Hematopoietic multipotent progenitor cell treated with erythropoietin and hydrocortisone succinate and interleukin-3 and kit ligand, for 8 days (in vitro differentiated cells): ENCODE measurements at regions not wholly inside any gene's neighbourhood (a gene's known extent, or its start where the extent isn't known, plus 50 kb on each side); places are given as distances from the start of the nearest gene placed in this dataset.
"Not testable (repeated sequence)": the region's sequence is repeated elsewhere in the genome, so short reads cannot be mapped to it uniquely, and the experiment has no call there.

Experiments
- DNase-seq: peaks from one replicate; pipeline ENCODE4 v3.0.0-alpha.2; 2015

DNA sequence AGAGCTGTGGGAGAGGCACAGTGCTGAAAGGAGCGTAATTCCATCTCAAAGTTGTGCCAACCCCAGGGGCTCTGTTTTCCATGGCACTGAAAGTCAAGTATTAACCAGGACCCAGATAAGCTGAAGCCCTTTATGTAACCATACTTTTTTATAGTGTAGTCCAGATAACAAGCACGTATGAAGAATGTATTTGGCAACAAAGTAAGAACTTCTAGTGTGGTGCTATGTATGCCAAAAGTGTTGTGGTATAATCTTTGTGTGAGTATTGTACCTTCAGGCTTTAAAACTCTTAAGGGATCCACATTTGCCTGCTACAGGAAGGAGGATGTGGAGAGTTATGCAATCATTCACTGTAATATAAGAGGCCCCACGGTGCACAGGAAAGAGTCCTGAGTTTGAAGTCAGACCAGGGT is 129.4 kb downstream of the IBTK start:
- DNase-seq, result no peak

DNA sequence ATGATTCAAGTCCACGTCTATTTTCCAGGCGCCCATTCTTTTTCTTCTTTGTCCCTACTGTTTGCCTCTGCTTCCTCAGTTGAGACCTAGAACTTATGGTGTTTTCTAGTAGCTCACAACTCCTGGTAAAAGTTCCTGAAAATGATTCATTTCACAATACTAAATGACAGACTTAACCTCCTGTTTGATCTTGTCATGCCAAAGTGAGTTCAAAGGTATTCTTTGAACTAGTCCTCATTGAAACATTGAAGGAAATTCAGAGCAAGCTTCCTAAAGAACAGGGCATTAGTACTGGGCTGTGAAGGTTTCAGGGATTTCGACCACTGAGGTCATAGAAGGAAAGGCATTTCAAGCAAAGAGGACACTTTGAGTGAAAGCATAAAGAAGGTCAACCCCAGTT is 132.8 kb downstream of the IBTK start:
- no peak for DNase-seq

DNA sequence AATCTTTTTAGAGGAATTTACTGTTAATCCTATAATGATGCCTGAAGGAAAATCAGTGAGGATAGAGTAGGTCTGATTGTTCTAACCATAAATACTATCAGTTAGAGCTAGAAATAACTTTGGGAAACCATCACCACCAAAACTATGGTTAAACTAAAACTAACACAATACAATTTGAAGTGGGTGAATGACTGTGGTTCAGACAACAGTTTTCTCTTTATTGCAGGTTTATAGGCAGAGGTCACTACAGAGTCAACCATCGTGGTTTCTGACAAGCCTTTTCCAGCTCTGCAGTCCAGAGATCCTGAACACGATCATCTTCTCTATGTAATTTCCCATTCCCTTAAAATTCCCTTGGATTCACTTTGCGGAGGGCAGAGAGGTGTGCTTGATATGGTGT is 134.3 kb downstream of the IBTK start:
- DNase-seq, result no peak

DNA sequence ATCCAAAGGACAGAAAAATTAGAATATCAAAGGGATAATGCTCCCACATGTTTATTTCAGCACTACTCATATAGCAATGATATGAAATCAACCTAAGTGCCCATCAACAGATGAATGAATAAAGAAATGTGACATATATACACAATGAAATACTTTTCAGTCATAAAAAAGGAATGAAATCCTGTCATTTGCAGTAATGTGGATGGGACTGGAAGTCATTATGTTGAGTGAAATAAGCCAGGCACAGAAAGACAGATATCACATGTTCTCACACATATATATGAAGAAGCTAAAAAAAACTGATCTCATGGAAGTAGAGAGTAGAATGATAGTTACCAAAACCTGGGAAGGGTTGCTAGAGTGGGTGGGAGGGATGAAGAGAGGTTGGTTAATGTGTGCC is 135.7 kb downstream of the IBTK start:
- DNase-seq, result no peak

DNA sequence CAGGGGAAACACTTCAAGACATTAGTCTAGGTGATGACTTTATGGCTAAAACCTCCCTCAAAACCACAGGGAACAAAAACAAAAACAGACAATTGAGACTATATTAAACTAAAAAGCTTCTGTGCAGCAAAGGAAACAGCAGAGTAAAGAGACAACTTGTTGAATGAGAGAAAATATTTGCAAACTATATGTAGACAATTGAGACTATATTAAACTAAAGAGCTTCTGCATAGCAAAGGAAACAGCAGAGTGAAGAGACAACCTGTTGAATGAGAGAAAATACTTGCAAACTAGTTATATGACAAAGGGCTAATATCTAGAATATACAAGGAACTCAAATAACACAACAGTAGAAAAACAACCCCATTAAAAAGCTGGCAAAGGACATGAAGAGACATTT is 136.4 kb downstream of the IBTK start:
- no peak for DNase-seq

DNA sequence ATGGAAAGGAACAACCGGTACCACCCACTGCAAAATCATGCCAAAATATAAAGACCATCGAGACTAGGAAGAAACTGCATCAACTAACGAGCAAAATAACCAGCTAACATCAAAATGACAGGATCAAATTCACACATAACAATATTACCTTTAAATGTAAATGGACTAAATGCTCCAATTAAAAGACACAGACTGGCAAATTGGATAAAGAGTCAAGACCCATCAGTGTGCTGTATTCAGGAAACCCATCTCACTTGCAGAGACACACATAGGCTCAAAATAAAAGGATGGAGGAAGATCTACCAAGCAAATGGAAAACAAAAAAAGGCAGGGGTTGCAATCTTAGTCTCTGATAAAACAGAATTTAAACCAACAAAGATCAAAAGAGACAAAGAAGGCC is 144.4 kb downstream of the IBTK start:
- not testable (repeated sequence) for DNase-seq

DNA sequence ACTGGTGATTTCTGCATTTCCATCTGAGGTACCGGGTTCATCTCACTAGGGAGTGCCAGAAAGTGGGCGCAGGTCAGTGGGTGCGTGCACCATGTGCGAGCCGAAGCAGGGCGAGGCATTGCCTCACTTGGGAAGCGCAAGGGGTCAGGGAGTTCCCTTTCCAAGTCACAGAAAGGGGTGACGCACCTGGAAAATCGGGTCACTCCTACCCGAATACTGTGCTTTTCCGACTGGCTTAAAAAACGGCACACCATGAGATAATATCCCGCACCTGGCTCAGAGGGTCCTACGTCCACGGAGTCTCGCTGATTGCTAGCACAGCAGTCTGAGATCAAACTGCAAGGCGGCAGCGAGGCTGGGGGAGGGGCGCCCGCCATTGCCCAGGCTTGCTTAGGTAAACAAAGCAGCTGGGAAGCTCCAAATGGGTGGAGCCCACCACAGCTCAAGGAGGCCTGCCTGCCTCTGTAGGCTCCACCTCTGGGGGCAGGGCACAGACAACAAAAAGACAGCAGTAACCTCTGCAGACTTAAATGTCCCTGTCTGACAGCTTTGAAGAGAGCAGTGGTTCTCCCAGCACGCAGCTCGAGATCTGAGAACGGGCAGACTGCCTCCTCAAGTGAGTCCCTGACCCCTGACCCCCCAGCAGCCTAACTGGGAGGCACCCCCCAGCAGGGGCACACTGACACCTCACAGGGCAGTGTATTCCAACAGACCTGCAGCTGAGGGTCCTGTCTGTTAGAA is 146.0 kb downstream of the IBTK start:
- not testable (repeated sequence) for DNase-seq

DNA sequence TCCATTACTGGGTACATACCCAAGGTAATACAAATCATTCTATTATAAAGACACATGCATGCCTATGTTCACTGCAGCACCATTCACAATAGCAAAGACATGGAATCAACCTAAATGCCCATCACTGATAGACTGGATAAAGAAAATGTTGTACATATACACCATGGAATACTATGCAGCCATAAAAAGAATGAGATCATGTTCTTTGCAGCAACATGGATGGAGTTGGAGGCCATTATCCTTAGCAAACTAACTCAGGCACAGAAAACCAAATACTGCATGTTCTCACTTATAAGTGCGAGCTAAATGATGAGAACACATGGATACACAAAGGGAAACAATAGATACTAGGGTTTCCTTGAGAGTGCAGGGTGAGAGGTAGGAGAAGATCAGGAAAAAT is 146.8 kb downstream of the IBTK start:
- not testable (repeated sequence) for DNase-seq

DNA sequence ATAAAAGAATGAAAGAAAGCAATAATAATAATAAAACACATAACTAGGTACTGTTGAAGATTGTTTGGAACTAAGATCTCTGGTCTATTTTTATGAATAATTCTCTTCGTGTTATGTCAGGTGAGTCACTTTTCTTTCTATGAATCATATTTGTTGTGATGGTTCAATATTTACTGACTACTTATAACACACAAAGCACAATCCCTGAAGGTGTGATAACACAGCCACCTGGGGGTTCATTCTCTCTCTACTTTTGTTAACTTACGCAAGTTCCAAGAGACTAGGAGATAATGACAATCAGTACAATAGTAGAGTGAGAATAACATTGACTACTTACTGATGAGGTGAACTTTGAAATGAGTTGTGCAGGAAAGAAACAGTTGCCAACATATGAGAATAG is 149.9 kb downstream of the IBTK start:
- no peak for DNase-seq

DNA sequence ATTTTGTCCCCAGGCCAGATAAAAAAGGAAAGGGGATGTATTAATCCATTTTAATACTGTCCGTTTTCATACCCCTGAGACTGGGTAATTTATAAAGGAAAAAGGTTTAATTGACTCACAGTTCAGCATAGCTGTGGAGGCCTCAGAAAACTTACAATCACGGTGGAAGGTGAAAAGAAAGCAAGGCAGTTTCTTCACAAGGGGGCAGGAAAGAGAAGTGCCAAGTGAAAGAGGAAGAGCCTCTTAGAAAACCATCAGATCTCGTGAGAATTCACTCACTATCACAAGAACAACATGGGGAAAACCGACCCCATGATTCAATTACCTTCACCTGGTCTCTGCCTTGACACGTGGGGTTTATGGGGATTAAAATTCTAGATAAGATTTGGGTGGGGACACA is 152.5 kb downstream of the IBTK start:
- no peak for DNase-seq

DNA sequence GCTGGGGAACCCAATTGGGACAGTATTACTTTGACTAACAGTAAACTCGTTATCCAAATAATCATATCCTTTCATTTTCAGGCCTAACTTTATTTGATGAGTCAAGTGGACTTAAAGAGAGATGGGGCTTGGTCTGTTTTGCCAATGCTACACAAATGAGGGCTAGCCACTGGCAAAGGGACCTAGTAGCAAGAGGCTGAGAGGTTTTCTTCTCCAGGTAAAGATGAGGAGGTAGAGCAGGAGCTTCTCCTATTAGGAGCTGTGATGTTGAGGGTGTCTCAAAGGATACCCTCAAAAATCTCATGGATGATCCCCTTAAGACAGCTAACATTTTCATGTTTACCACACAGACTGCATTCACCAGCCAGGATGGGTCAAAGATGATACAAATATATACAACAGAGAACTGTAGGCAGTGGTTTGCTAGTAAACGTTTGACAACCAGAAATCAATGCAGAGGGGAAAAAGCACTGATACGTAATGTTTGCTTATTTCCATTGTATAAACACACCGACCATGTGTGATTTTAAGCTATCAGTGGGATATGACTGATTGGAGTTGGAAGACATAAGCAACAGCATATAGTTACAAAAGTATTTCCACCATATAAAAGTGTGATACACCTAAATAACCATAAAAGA is 153.3 kb downstream of the IBTK start:
- DNase-seq, result no peak

DNA sequence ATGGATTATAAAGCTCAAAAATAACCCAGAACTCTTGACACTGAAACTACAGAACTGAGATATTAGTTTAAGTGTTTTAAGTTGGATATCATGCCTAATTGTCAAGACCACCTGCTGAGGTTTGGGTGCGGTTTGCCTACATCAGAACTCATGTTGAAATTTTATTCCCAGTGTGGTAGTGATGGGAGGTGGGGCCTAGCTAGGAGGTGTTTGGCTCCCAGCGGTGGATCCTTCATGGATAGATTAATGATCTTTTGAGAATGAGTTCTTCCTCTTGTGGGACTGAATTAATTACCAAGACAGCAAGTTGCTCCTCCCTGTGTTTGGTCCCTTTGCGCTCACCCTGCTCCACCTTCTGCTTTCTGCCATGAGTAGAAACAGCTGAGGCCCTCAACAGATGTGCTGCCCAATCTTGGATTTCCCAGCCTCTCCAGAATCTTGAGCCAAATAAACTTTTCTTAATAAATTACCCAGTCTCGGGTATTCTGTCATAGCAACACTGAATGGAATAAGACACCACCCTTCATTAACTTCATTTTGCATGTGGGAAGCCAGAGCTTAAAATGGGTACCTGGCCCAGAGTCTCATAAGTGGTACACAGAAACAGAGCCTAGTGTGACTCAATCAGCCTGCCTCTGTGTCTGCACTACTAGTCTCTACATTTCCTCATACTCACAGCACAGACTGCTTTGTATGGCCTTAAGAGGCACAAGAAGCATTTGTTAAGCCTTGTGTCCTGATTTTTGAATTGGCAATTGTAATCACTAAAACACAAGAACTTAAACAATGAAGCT is 158.4 kb downstream of the IBTK start:
- no peak for DNase-seq

DNA sequence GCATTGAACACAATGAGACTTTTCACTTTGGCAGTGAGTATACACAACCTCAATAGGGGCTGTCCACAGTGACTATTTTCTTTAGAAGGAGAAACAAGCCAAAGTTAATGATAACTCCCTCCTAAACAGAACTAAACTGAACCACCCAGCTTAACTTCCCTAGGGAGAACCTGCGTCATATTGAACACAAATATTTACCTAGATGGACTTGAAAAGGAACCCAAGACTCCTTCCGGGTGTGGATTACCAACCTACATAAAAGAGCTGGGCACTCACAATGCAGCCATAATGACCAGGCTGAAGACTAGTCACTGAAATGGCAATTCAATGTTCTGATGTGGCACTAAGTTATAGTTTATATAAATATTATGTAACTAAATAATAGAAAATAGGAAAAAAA is 160.6 kb downstream of the IBTK start:
- no peak for DNase-seq

DNA sequence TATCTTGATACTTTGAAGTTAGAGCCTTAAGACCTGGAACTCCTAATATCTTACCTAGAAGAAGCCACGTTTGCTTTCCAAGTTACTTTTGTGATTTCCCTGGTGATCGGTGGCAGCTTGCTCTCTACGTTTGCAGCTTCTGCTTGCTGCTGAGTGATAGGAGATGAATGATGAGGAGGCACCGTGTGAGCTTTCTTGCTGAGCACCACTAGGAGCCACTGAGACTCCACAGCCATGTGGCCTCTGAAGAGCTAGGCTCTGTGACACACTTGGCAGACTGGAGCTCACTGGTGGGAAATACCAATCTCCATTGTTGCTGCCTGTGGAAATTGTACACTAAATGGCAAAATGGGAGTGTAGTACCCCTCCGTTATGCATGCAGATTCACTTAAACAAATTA is 161.8 kb downstream of the IBTK start:
- DNase-seq, result no peak

DNA sequence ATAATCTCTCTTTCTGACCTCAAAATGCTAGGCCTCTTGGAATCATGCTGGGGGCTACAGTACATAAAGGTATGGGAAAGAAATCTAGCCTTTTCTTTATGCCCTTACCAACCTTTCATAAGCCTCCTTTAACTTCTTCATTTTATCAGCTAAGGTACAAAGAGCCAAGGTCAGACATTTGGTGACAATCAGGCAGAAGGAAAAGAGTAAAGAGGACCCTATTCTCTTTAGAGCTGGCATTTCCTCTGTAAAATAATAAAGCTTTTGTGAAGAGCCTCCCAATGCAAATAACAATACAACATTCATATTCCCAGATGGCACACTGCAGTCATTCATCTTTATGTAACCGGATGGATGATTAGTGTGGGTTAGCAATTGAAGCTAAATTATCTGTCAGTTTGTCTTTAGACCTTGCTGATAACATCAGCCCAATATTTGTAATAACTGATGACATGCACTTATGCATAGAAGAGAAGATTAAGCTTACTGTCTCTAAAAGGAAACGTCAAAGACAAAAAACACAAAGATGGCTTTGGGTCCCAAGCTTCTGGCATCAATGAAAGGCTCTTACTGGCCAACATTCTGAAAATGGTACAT is 163.1 kb downstream of the IBTK start:
- DNase-seq, result no peak

DNA sequence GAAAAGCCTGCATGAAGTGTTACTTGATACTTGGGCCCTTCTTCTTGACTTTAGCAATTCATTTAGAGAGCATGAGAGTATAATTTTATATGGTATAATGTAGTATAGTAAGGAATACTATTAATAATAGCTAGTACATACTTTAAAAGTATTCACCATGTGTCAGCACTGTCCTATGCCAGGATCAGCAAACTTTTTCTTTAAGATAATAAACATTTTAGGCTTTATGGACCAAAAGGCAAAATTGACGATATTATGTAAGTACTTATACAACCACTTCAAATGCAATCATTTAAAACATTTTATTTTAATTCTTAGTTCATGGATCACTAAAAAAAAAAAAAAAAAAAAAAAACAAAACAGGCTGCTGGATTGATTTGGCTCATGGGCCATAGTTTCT is 163.9 kb downstream of the IBTK start:
- DNase-seq, result no peak

DNA sequence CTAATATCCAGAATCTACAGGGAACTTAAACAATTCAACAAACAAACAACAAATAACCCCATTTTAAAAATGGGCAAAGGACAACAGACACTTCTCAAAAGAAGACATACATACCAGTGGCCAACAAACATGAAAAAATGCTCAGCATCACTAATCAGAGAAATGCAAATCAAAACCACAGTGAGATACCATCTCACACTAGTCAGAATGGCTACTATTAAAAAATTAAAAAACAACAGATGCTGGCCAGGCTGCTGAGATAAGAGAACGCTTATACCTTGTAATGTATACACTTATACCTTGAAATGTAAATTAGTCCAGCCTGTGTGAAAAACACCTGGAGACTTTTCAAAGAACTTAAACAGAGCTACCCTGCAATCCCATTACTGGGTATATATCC is 166.8 kb downstream of the IBTK start:
- DNase-seq, result no peak

DNA sequence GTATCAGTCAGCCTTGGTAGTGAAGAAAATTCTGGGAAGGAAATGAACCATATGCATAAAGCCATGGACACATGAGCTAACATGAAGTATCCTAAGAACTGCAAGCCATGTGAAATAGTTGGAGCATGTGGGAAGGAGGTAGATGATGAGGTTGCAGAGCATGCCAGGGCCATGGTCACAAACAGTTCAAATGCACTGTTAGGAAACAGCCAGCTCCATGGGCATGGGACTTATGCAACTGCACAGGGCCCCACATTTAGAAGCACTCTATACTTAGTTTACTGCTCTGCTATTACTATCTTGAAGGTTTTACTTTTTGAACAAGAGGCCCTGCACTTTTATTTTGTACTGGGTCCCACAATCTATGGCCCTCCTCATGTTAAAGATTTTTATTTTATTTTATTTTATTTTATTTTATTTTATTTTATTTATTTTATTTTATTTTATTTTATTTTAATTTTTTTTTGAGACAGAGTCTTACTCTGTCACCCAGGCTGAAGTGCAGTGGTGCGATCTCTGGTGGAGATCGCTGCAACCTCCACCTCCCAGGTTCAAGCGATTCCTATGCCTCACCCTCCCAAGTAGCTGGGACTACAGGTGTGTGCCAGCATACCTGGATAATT is 169.1 kb downstream of the IBTK start:
- no peak for DNase-seq

DNA sequence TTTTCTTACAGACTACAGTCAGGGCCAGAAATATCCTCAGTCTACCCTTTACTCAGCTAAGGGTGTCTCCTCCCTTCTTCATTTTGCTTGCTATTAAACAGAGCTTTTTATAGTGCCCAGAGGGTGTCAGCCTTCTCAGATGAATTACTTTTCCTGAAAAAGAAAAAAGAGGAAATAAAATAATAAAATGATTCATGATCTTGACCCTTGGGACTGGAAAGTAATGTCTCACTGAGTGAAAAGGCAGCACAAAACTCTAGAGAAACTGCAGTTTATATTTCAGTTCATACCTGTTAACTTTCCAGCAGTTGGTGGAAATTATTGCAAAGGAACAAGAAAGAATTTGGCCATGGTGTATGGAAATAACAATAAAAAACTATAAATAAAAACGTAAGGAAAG is 170.6 kb downstream of the IBTK start:
- no peak for DNase-seq

DNA sequence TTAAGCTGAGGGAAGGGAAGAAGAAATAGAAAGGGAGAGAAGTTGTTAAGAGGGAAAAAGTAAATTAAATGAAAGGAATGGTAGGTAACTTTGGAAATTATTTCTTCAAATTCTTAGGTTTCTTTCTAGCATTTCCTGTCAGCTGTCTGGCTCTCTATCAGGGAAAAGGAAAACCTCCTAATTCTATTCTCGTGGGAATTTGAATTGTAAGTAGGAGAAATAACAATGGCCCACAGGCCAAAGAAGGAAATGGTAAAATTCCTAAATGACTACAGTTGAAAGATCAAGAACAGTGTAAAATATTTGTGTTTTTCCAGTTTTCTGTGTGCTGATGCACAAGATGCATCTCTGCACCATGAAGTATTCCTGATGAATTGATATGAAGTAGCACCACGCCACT is 173.0 kb downstream of the IBTK start:
- DNase-seq, result no peak

DNA sequence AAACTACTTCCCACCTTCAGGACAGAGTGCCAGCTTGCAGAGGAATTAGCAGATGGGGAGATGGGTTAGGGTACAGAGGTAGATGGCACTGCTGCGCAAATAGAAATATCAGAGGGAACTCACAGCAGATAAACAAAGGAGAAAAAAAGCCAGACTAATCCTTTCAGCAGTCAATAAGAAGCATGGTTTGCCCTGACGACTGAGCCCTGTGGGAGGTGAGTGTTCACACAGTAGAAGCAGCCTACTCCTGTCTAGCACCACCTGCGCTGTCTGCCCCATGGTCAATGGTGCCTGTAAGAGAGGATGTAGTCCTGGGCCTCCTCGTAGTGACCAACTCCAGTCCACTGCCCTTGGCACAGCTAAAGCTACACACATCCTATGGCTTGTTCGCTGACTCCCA is 174.1 kb downstream of the IBTK start:
- DNase-seq, result no peak

DNA sequence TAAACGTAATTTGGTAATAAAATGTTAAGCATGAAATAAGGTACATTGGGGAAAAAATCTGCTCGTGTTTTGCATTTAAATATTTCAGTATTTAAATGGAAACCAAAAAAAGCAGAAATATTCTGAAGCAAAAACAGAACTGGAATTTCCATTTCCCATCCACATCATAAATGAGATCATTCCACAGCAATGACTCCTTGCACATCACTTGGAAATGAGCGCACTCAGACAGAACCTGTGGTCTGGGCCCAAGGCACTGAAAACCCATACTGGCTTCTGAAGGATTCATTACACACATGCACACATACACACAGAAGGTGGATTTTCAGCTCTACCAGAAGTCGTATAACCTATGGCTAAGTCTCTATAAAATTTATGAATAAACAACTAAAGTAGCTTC is 174.8 kb downstream of the IBTK start:
- DNase-seq, result no peak

DNA sequence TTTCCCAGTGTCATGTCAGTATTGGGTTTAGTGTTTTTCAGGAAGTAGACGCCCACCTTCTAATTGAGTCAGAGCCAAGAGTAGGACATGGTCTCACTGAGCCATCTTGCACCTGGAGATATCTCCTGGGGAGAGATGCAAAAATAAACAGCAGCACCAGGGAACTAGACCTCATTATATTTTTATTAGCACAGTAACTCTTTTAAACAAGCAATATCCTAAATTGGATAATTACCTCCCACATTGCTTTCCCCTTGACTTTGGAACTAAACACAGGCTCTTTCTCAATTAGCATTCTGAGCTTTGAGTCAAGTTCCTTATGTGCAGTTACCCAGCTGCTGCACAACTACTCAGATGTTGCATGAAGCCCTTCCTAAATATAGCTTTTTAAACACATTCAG is 175.4 kb downstream of the IBTK start:
- DNase-seq, result no peak
